Thoracic aorta (tissue), 2 donors: ENCODE measurements at regions not wholly inside any gene's neighbourhood (a gene's known extent, or its start where the extent isn't known, plus 50 kb on each side); places are given as distances from the start of the nearest gene placed in this dataset.

Source experiments
- ATAC-seq: fragments of 150-250 bp; one replicate; pipeline ENCODE4 v1.8.0; 2017; ENCODE audit warnings: low read depth; ENCODE audit not compliant: insufficient number of reproducible peaks, low FRiP score
- DNase-seq: peaks from one replicate; pipeline ENCODE4 v3.0.0-alpha.2; 2020; ENCODE audit warnings: low spot score
- H3K27ac ChIP-seq, 2 donors: fragments of 200-600 bp; sonication (generic); 1 replicate in 1 of 2; 2 replicates in 1 of 2; pipeline ENCODE4 v1.5.1; 2016; ENCODE audit warnings: mild to moderate bottlenecking in 2 of 2, moderate library complexity in 2 of 2
- H3K27me3 ChIP-seq: fragments of 200-600 bp; sonication (generic); replicated peaks from 2 replicates; pipeline ENCODE4 v1.6.0; 2016; ENCODE audit warnings: mild to moderate bottlenecking; ENCODE audit not compliant: insufficient read depth
- H3K36me3 ChIP-seq: fragments of 200-600 bp; sonication (generic); one replicate; pipeline ENCODE4 v1.5.1; 2016
- H3K4me1 ChIP-seq, 2 donors: fragments of 200-600 bp; sonication (generic); 1 replicate in 1 of 2; 2 replicates in 1 of 2; pipeline versions ENCODE4 v1.5.1 to v1.6.0; 2016; ENCODE audit warnings: low read depth in 2 of 2, mild to moderate bottlenecking in 1 of 2; ENCODE audit not compliant: control insufficient read depth in 1 of 2
- H3K4me3 ChIP-seq: fragments of 200-600 bp; sonication (generic); 2 replicates; pipeline ENCODE4 v1.5.1; 2016; ENCODE audit warnings: mild to moderate bottlenecking
- H3K9me3 ChIP-seq: fragments of 200-600 bp; sonication (generic); 2 replicates; pipeline ENCODE4 v1.5.1; 2016
- TF ChIP-seq, protein P1 (sequence below): fragments of 200-600 bp; sonication (generic); IDR thresholded peaks from one replicate; pipeline ENCODE4 v1.5.1; 2019; ENCODE audit warnings: antibody characterized with exemption

- Histone ChIP-seq H3K27ac (no peak overlapping the region), H3K4me3 (no peak overlapping the region), H3K36me3 (no peaks in the 10 kb centered on the region), H3K4me1 (no peaks in the 10 kb centered on the region), H3K27me3 (no peaks in the 10 kb centered on the region), H3K9me3 (no peaks in the 10 kb centered on the region)
- no peak for ATAC-seq
- DNase-seq, result no peak
- TF ChIP-seq, protein P1, sequence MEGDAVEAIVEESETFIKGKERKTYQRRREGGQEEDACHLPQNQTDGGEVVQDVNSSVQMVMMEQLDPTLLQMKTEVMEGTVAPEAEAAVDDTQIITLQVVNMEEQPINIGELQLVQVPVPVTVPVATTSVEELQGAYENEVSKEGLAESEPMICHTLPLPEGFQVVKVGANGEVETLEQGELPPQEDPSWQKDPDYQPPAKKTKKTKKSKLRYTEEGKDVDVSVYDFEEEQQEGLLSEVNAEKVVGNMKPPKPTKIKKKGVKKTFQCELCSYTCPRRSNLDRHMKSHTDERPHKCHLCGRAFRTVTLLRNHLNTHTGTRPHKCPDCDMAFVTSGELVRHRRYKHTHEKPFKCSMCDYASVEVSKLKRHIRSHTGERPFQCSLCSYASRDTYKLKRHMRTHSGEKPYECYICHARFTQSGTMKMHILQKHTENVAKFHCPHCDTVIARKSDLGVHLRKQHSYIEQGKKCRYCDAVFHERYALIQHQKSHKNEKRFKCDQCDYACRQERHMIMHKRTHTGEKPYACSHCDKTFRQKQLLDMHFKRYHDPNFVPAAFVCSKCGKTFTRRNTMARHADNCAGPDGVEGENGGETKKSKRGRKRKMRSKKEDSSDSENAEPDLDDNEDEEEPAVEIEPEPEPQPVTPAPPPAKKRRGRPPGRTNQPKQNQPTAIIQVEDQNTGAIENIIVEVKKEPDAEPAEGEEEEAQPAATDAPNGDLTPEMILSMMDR, result no peak
Measured at GRCh38 chr5:92899611-92900010, 681.4 kb downstream of the NR2F1-AS1 start.

DNA sequence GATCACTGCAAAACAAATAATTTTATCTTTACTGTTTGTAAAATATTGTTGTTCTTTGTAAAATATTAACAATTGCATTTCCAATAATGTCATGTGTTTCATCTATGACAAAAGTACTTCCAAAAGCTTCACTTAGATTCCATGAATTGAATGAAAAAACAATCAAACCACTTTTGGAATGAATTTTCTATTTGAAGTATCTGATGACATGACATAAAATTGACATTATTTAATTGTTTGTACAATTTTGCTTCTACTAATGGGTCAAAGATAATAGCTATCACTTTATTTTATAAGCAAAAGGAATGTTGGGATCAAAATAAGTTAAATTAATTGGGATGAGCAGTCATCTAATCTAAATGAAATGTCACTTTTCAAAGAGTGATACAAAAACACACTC, 684.3 kb downstream of the NR2F1-AS1 start:
- DNase-seq (no peak), ATAC-seq (no peak)
- H3K27ac ChIP-seq, result no peak overlapping the region
- H3K36me3 ChIP-seq, result no peaks in the 10 kb centered on the region
- TF ChIP-seq, protein P1, result no peak
- H3K9me3 ChIP-seq, result no peaks in the 10 kb centered on the region
- H3K27me3 ChIP-seq, result no peaks in the 10 kb centered on the region
- no peaks in the 10 kb centered on the region for H3K4me1 ChIP-seq
- no peak overlapping the region for H3K4me3 ChIP-seq

GRCh38 chr5:92890841-92891244, 690.2 kb downstream of the NR2F1-AS1 start:
- no peak for DNase-seq
- H3K27ac ChIP-seq, result no peak overlapping the region
- H3K36me3 ChIP-seq, result no peaks in the 10 kb centered on the region
- ATAC-seq, result no peak
- no peaks in the 10 kb centered on the region for H3K9me3 ChIP-seq
- no peak overlapping the region for H3K4me3 ChIP-seq
- no peaks in the 10 kb centered on the region for H3K27me3 ChIP-seq
- no peaks in the 10 kb centered on the region for H3K4me1 ChIP-seq
- TF ChIP-seq, protein P1, result no peak

GRCh38 chr5:92889140-92889539, 691.9 kb downstream of the NR2F1-AS1 start:
- H3K27ac ChIP-seq, result no peak overlapping the region
- ATAC-seq, result no peak
- no peaks in the 10 kb centered on the region for H3K9me3 ChIP-seq
- TF ChIP-seq, protein P1, result no peak
- no peaks in the 10 kb centered on the region for H3K36me3 ChIP-seq
- DNase-seq, result no peak
- no peak overlapping the region for H3K4me3 ChIP-seq
- no peaks in the 10 kb centered on the region for H3K4me1 ChIP-seq
- H3K27me3 ChIP-seq, result no peaks in the 10 kb centered on the region

DNA sequence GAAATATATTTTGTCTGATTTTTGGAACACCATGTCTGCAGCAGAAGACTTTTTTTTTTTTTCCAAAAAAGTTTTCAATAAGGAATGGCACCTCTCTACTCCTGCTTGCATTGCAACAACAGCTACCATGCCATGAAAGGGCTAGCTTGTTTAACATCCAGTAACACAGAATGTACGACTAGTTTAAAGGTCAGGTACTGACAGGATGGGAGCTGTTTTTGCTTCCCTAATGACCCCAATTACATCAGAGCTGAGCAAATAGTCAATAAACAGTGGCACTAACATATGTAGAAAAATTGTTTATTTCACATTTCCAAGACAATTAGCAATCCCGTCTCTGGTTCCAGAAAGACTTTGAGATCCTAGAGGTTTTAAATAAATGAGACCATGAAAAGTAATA, 693.8 kb downstream of the NR2F1-AS1 start:
- ATAC-seq (no peak), DNase-seq (no peak)
- TF ChIP-seq, protein P1, result no peak
- Histone ChIP-seq H3K27ac (no peak overlapping the region), H3K36me3 (no peaks in the 10 kb centered on the region), H3K27me3 (no peaks in the 10 kb centered on the region), H3K4me1 (no peaks in the 10 kb centered on the region), H3K4me3 (no peak overlapping the region), H3K9me3 (no peaks in the 10 kb centered on the region)
